Activated T-cell treated with anti-CD3 and anti-CD28 coated beads for 1 hour (primary cell): ENCODE measurements at regions not wholly inside any gene's neighbourhood (a gene's known extent, or its start where the extent isn't known, plus 50 kb on each side); places are given as distances from the start of the nearest gene placed in this dataset.

Source experiments
- DNase-seq: peaks from one replicate; pipeline ENCODE4 v3.0.0-alpha.2; 2020; ENCODE audit warnings: low read depth

- no peak for DNase-seq
Measured at GRCh38 chr22:23409976-23410375, 170.1 kb downstream of the IGLL1 start.

- DNase-seq: no peak
Measured at GRCh38 chr22:23408321-23408720, 171.8 kb downstream of the IGLL1 start.

DNA sequence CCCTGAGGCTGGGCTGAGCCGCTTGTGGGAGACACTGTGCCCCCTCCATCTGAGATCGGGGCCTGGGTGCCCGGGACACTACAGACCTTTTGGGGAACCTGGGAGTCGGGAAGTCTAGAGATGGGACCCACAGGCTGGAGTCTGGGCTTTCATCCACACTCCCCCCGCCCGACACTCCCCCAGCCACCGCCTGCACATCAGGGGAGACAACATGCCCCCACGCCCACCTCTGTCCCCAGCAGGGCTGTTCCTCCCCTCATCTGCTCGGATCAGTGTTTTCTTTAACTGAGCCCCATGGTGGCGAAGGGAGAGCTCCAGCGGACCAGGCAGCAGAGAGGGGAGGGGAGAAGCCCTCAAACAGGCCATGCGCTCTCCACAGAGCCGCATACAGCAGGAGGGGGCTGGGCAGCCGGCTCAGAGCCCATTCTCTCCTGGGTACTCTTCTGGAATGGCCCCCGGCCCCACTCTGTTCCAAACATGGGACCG, 174.7 kb downstream of the IGLL1 start:
- DNase-seq: no peak

- no peak for DNase-seq
Measured at GRCh38 chr22:23404689-23405365, 175.3 kb downstream of the IGLL1 start.

- no peak for DNase-seq
Measured at GRCh38 chr22:23403720-23404688, 176.1 kb downstream of the IGLL1 start.

GRCh38 chr22:23403152-23403719, 176.9 kb downstream of the IGLL1 start:
- no peak for DNase-seq

- peak; percentile 11 for DNase-seq
Measured at GRCh38 chr22:23402275-23403151, 177.6 kb downstream of the IGLL1 start.

- no peak for DNase-seq
Measured at GRCh38 chr22:23401910-23402274, 178.2 kb downstream of the IGLL1 start.

- no peak for DNase-seq
Measured at GRCh38 chr22:23401111-23401909, 178.8 kb downstream of the IGLL1 start.

- DNase-seq: no peak
Measured at GRCh38 chr22:23400286-23400981, 179.7 kb downstream of the IGLL1 start.

DNA sequence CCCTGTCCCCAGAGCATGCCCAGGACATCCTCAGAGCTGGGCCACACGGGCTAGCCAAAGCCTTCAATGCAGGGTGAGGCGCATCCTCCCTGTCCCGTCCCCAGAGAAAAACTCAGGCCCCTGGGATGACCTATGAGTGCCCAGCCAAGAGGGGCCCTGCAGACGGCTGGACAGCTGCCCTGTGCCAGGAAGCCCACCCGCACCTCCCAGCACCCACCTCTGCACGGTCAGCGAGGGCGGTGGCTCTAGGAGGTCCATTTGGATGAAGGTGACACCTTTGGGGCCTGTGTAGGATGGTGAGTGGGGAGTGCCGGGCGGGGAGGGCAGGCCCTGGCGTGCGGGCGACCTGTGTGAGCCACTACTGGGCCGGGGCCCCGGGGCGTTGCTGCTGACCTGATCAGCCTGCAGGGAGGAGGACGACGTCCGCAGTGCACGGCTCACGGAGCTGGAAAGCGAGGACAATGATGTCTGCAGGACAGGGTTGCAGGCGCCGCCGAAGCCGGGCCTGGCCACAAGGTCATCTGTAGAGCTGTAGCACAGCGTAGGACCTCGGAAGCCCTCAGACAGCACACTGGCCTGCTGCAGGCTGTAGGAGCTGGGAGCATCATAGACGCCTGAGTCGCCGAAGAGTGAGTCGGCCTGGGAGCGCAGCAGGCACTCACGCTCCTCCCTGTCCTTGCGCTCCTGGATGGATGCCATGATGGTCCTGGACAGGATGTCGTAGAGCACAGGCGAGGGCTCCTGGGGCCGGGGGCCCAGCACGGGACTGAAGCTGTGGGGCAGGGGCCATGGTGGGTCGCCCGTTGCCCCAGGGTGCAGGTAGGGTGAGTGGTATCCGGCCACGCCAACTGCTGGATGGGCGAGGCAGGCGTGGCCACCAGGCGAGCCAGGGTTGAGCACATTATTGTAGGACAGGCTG, 180.5 kb downstream of the IGLL1 start:
- no peak for DNase-seq

- no peak for DNase-seq
Measured at GRCh38 chr22:23398701-23399366, 181.3 kb downstream of the IGLL1 start.

DNA sequence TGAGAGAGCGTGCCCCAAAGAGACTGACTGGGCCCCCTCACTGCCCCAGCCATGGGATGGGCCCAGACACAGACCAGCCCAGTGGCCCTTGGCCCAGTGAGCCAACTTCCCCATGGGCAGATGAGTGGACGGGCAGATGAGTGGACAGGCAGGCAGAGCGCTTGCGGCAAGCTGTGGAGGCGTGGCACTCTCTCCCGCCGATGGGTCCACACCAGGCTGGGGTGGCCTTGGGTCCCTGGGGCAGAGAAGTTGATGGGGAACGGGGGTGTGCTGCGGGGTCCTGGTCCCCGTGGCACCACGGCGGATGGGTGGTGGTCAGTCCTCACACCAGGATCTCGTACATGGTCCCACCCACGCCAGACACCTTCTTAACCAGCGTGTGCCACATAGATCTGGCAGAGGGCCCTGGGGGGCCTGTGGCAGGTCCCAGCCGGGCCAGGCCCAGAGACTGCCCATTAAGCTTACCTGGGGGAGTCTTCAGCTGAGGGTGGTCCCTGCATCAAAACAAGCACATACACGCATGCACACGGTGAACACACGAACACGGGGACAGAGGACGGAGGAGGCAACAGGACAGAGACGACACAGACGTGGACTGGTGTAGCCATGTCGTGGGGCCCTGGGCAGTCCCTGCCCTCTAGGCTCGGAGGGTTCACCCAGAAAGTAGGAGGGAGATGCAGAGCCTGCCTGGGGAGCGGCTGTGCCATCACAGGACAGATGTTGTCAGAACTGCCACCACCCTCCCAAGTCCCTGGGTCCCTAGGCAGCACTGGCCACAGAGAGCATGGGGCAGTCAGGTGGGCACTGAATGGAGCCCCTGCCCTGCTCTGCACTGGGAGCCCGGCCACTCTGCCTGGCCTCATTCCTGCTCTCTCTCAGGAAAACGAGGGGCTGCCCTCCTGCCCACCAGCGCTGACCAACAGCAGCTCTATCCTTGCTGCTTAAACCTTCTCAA, 182.2 kb downstream of the IGLL1 start:
- no peak for DNase-seq

- DNase-seq: no peak
Measured at GRCh38 chr22:23397008-23397612, 183.0 kb downstream of the IGLL1 start.

GRCh38 chr22:23396362-23397007, 183.6 kb downstream of the IGLL1 start:
- DNase-seq: no peak

- DNase-seq: no peak
Measured at GRCh38 chr22:23395530-23396361, 184.3 kb downstream of the IGLL1 start.
